Ishikawa (cell line): ENCODE measurements at regions not wholly inside any gene's neighbourhood (a gene's known extent, or its start where the extent isn't known, plus 50 kb on each side); places are given as distances from the start of the nearest gene placed in this dataset.

Experiments used
- CEBPB ChIP-seq: IDR thresholded peaks from 2 replicates; pipeline ENCODE4 v1.6.1; 2012
- CREB1 ChIP-seq: IDR thresholded peaks from 2 replicates; pipeline ENCODE4 v1.6.1; 2012; ENCODE audit warnings: low read depth
- EGR1 ChIP-seq: IDR thresholded peaks from 2 replicates; pipeline ENCODE4 v1.6.1; 2012
- EP300 ChIP-seq: IDR thresholded peaks from 2 replicates; pipeline ENCODE4 v1.6.1; 2012; ENCODE audit warnings: borderline replicate concordance
- FOXM1 ChIP-seq: IDR thresholded peaks from 2 replicates; pipeline ENCODE4 v1.6.1; 2012; ENCODE audit warnings: low read depth, borderline replicate concordance
- MAX ChIP-seq: IDR thresholded peaks from 2 replicates; pipeline ENCODE4 v1.6.1; 2012
- NFIC ChIP-seq: IDR thresholded peaks from 2 replicates; pipeline ENCODE4 v1.6.1; 2012
- RAD21 ChIP-seq: IDR thresholded peaks from 2 replicates; pipeline ENCODE4 v1.6.1; 2012; ENCODE audit warnings: low read depth
- TAF1 ChIP-seq: IDR thresholded peaks from 2 replicates; pipeline ENCODE4 v1.6.1; 2012; ENCODE audit warnings: low read depth, mild to moderate bottlenecking
- TCF12 ChIP-seq: IDR thresholded peaks from 2 replicates; pipeline ENCODE4 v1.6.1; 2012; ENCODE audit warnings: low read depth
- TEAD4 ChIP-seq: IDR thresholded peaks from 2 replicates; pipeline ENCODE4 v1.6.1; 2012
- YY1 ChIP-seq: IDR thresholded peaks from 2 replicates; pipeline ENCODE4 v1.6.1; 2012; ENCODE audit warnings: low read depth
- ZBTB7A ChIP-seq: IDR thresholded peaks from 2 replicates; pipeline ENCODE4 v1.6.1; 2012; ENCODE audit warnings: low read depth
- TF ChIP-seq, protein P1 (sequence below): IDR thresholded peaks from 2 replicates; pipeline ENCODE4 v1.6.1; 2012; ENCODE audit warnings: low read depth, mild to moderate bottlenecking
- TF ChIP-seq, protein P2 (sequence below): IDR thresholded peaks from 2 replicates; pipeline ENCODE4 v1.6.1; 2012

DNA sequence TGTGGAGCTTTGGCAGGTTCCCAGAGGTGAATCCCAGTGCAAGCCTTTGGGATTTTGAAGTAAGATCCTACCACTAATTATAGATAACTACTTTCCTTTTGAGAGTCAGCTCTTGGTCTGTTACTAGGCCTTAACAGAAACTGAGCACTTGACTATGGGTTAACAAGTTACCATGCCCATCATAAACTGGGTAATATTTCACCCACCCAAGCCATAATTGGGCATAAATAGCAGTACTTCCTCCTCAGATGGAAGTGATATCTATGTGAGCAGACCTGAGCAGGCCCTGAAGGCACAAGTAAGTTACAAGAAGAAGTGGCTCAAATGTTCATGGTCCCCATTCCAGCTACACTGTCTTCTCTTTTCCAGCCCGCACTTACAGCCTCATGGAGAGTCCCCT is 475.9 kb downstream of the LRRIQ3 start:
- no peak for TF ChIP-seq YY1
- TF ChIP-seq RAD21, result no peak
- TF ChIP-seq TCF12, result no peak
- TF ChIP-seq, protein P1, sequence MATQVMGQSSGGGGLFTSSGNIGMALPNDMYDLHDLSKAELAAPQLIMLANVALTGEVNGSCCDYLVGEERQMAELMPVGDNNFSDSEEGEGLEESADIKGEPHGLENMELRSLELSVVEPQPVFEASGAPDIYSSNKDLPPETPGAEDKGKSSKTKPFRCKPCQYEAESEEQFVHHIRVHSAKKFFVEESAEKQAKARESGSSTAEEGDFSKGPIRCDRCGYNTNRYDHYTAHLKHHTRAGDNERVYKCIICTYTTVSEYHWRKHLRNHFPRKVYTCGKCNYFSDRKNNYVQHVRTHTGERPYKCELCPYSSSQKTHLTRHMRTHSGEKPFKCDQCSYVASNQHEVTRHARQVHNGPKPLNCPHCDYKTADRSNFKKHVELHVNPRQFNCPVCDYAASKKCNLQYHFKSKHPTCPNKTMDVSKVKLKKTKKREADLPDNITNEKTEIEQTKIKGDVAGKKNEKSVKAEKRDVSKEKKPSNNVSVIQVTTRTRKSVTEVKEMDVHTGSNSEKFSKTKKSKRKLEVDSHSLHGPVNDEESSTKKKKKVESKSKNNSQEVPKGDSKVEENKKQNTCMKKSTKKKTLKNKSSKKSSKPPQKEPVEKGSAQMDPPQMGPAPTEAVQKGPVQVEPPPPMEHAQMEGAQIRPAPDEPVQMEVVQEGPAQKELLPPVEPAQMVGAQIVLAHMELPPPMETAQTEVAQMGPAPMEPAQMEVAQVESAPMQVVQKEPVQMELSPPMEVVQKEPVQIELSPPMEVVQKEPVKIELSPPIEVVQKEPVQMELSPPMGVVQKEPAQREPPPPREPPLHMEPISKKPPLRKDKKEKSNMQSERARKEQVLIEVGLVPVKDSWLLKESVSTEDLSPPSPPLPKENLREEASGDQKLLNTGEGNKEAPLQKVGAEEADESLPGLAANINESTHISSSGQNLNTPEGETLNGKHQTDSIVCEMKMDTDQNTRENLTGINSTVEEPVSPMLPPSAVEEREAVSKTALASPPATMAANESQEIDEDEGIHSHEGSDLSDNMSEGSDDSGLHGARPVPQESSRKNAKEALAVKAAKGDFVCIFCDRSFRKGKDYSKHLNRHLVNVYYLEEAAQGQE, result no peak
- TF ChIP-seq TAF1, result no peak
- TF ChIP-seq NFIC, result no peak
- no peak for TF ChIP-seq EP300
- no peak for TF ChIP-seq CREB1
- TF ChIP-seq TEAD4, result no peak

DNA sequence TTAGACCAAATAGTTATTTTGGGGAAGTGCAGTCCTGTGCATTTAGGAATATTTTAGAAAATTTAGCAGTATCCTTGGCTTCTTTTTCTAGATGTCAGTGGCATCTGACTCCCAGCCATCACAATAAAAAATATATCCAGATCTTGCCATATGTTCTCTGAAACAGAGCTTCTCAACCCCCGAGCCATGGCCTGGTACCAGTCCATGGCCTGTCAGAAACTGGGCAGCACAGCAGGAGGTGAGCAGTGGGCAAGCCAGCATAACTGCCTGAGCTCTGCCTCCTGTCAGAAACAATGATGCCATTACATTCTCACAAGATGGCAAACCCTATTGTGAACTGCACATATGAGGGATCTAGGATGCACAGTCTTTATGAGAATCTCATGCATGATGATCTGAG is 480.0 kb downstream of the LRRIQ3 start:
- no peak for TF ChIP-seq TAF1
- TF ChIP-seq RAD21, result no peak
- TF ChIP-seq CEBPB, result no peak
- TF ChIP-seq MAX, result no peak
- no peak for TF ChIP-seq EGR1
- TF ChIP-seq NFIC, result no peak
- TF ChIP-seq EP300, result no peak
- TF ChIP-seq, protein P1, result no peak
- no peak for TF ChIP-seq FOXM1
- TF ChIP-seq TEAD4, result no peak
- TF ChIP-seq CREB1, result no peak
- TF ChIP-seq, protein P2, sequence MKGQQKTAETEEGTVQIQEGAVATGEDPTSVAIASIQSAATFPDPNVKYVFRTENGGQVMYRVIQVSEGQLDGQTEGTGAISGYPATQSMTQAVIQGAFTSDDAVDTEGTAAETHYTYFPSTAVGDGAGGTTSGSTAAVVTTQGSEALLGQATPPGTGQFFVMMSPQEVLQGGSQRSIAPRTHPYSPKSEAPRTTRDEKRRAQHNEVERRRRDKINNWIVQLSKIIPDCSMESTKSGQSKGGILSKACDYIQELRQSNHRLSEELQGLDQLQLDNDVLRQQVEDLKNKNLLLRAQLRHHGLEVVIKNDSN, result no peak
- no peak for TF ChIP-seq TCF12
- no peak for TF ChIP-seq YY1
- no peak for TF ChIP-seq ZBTB7A

DNA sequence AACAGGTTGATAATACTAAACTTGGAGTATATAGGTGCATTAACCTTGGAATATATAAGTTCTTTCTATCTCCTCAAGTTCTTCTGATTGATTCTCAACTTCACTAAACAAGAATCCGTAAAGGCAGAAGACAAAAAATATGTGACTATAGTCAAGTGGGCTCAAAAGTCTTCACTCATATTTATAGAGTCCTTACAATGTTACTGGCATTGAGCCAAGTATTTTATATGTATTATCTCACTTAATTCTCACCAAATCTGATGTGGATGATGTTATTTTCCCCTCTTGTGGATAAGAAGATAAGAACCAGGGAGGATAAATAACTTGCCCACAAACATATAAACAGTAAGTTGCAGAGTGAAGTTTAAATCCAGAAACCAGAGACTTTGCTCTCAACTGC is 486.9 kb downstream of the LRRIQ3 start:
- TF ChIP-seq NFIC, result peak; percentile 37; the same call in 1 of the 2 replicates
- no peak for TF ChIP-seq TCF12

GRCh38 chr1:73701826-73702225 is 496.1 kb downstream of the LRRIQ3 start:
- TF ChIP-seq TAF1, result no peak

DNA sequence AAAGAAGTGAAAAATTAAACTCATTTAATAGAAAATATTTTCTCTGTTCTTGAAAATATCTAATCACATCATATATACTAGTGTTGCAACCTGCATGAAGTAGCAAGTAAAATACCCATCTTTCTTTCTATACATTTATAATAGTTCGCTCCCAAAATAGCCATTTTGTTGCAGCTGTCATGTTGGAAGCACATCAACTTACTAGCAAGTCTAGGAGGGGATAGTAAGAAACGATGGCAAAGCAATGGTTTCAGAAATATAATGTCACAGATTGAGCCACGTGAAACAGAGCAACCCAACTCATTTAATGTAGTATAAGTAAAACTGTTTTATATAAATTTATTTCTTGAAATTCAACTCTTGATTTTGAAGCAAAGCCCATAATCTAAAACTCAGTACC is 521.8 kb downstream of the LRRIQ3 start:
- no peak for TF ChIP-seq CREB1
- TF ChIP-seq CEBPB, result no peak
- TF ChIP-seq, protein P1, result no peak
- no peak for TF ChIP-seq EP300
- TF ChIP-seq YY1, result no peak
- no peak for TF ChIP-seq MAX
- no peak for TF ChIP-seq EGR1
- TF ChIP-seq FOXM1, result no peak

GRCh38 chr1:73674945-73675561 is 522.9 kb downstream of the LRRIQ3 start:
- peak; percentile 45; the same call in 1 of the 2 replicates for TF ChIP-seq RAD21
- no peak for TF ChIP-seq CREB1
